Esophagus squamous epithelium (tissue), 4 donors: ENCODE measurements at regions not wholly inside any gene's neighbourhood (a gene's known extent, or its start where the extent isn't known, plus 50 kb on each side); places are given as distances from the start of the nearest gene placed in this dataset.
"Not testable (repeated sequence)": the region's sequence is repeated elsewhere in the genome, so short reads cannot be mapped to it uniquely, and the experiment has no call there.

Experiments used
- POLR2A ChIP-seq, 4 donors: fragments of 450-650 bp; IDR thresholded peaks; one replicate each; pipeline ENCODE4 v1.6.1; 2017; ENCODE audit warnings: antibody characterized with exemption in 4 of 4, mild to moderate bottlenecking in 4 of 4, moderate library complexity in 3 of 4
- TF ChIP-seq, protein P1 (sequence below), 6 experiments: fragments of 450-650 bp in 4 of 6; fragments of 200-600 bp in 2 of 6; sonication (generic) in 2 of 6; IDR thresholded peaks; one replicate each; pipeline ENCODE4 v1.5.1; 2016 to 2019; ENCODE audit warnings: antibody characterized with exemption in 6 of 6, mild to moderate bottlenecking in 4 of 6, moderate library complexity in 4 of 6

DNA sequence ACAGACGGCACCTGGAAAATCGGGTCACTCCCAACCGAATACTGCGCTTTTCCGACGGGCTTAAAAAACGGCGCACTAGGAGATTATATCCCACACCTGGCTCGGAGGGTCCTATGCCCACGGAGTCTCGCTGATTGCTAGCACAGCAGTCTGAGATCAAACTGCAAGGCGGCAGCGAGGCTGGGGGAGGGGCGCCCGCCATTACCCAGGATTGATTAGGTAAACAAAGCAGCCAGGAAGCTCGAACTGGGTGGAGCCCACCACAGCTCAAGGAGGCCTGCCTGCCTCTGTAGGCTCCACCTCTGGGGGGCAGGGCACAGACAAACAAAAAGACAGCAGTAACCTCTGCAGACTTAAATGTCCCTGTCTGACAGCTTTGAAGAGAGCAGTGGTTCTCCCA lies 64.5 kb downstream of the SLC30A10 start:
- TF ChIP-seq, protein P1, sequence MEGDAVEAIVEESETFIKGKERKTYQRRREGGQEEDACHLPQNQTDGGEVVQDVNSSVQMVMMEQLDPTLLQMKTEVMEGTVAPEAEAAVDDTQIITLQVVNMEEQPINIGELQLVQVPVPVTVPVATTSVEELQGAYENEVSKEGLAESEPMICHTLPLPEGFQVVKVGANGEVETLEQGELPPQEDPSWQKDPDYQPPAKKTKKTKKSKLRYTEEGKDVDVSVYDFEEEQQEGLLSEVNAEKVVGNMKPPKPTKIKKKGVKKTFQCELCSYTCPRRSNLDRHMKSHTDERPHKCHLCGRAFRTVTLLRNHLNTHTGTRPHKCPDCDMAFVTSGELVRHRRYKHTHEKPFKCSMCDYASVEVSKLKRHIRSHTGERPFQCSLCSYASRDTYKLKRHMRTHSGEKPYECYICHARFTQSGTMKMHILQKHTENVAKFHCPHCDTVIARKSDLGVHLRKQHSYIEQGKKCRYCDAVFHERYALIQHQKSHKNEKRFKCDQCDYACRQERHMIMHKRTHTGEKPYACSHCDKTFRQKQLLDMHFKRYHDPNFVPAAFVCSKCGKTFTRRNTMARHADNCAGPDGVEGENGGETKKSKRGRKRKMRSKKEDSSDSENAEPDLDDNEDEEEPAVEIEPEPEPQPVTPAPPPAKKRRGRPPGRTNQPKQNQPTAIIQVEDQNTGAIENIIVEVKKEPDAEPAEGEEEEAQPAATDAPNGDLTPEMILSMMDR (IDR thresholded peaks at IDR 0.05): not testable (repeated sequence)
- not testable (repeated sequence) for TF ChIP-seq POLR2A (IDR thresholded peaks at IDR 0.05)
